A549 (cell line): ENCODE measurements at regions not wholly inside any gene's neighbourhood (a gene's known extent, or its start where the extent isn't known, plus 50 kb on each side); places are given as distances from the start of the nearest gene placed in this dataset.

ENCODE experiments used
- CHD2 ChIP-seq: fragments of 150-350 bp; IDR thresholded peaks from 2 replicates; pipeline ENCODE4 v1.6.1; 2014; ENCODE audit warnings: low read length; ENCODE audit not compliant: partially characterized antibody
- JUNB ChIP-seq: fragments of >200 bp; sonication (Bioruptor Twin); formaldehyde crosslinking; IDR thresholded peaks from 2 replicates; pipeline ENCODE4 v1.6.1; 2016
- MAZ ChIP-seq: fragments of 150-350 bp; IDR thresholded peaks from 2 replicates; pipeline ENCODE4 v1.6.1; 2014; ENCODE audit warnings: antibody characterized with exemption, low read depth, low read length, borderline replicate concordance
- TF ChIP-seq, protein P1 (sequence below): fragments of >200 bp; sonication (Bioruptor Twin); formaldehyde crosslinking; IDR thresholded peaks from 3 replicates; pipeline ENCODE4 v1.5.1; 2016

GRCh38 chr15:97576929-97577645, 383.4 kb upstream of the ARRDC4 start:
- TF ChIP-seq JUNB, result no peak
- TF ChIP-seq, protein P1, sequence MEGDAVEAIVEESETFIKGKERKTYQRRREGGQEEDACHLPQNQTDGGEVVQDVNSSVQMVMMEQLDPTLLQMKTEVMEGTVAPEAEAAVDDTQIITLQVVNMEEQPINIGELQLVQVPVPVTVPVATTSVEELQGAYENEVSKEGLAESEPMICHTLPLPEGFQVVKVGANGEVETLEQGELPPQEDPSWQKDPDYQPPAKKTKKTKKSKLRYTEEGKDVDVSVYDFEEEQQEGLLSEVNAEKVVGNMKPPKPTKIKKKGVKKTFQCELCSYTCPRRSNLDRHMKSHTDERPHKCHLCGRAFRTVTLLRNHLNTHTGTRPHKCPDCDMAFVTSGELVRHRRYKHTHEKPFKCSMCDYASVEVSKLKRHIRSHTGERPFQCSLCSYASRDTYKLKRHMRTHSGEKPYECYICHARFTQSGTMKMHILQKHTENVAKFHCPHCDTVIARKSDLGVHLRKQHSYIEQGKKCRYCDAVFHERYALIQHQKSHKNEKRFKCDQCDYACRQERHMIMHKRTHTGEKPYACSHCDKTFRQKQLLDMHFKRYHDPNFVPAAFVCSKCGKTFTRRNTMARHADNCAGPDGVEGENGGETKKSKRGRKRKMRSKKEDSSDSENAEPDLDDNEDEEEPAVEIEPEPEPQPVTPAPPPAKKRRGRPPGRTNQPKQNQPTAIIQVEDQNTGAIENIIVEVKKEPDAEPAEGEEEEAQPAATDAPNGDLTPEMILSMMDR, result no peak
- no peak for TF ChIP-seq CHD2
- TF ChIP-seq MAZ, result no peak
